KMS-11 (cell line): ENCODE measurements at regions not wholly inside any gene's neighbourhood (a gene's known extent, or its start where the extent isn't known, plus 50 kb on each side); places are given as distances from the start of the nearest gene placed in this dataset.

ENCODE experiments used
- H2AFZ ChIP-seq: fragments of 200-600 bp; sonication (generic); 2 replicates; pipeline ENCODE4 v1.6.1; 2016; ENCODE audit warnings: antibody characterized with exemption, mixed run types, low read depth
- H3K27ac ChIP-seq: fragments of 200-600 bp; sonication (generic); 2 replicates; pipeline ENCODE4 v1.6.1; 2016; ENCODE audit warnings: mild to moderate bottlenecking, mixed run types
- H3K27me3 ChIP-seq: fragments of 200-600 bp; sonication (generic); 2 replicates; pipeline ENCODE4 v1.6.1; 2017; ENCODE audit warnings: mild to moderate bottlenecking, low read depth, mixed run types, moderate library complexity; ENCODE audit not compliant: insufficient read depth
- H3K36me3 ChIP-seq: fragments of 200-600 bp; sonication (generic); 2 replicates; pipeline ENCODE4 v1.6.1; 2017; ENCODE audit warnings: mild to moderate bottlenecking, mixed run types; ENCODE audit not compliant: insufficient read depth
- H3K4me1 ChIP-seq: fragments of 200-600 bp; sonication (generic); 2 replicates; pipeline ENCODE4 v1.6.1; 2016; ENCODE audit warnings: mild to moderate bottlenecking, low read depth, mixed run types; ENCODE audit not compliant: poor library complexity, severe bottlenecking
- H3K4me2 ChIP-seq: fragments of 200-600 bp; sonication (generic); 2 replicates; pipeline ENCODE4 v1.7.0; 2016; ENCODE audit warnings: mild to moderate bottlenecking, mixed run types
- H3K4me3 ChIP-seq: fragments of 200-600 bp; sonication (generic); IDR thresholded peaks from 2 replicates; pipeline ENCODE4 v1.6.1; 2017; ENCODE audit warnings: low read depth, low read length, mixed read lengths; ENCODE audit not compliant: insufficient read depth
- H3K79me2 ChIP-seq: fragments of 200-600 bp; sonication (generic); 2 replicates; pipeline ENCODE4 v1.6.1; 2016; ENCODE audit warnings: low read depth, mixed run types; ENCODE audit not compliant: insufficient read depth
- H3K9ac ChIP-seq: fragments of 200-600 bp; sonication (generic); 2 replicates; pipeline ENCODE4 v1.6.1; 2016; ENCODE audit warnings: mild to moderate bottlenecking, mixed run types
- H4K20me1 ChIP-seq: fragments of 200-600 bp; sonication (generic); 2 replicates; pipeline ENCODE4 v1.6.1; 2016; ENCODE audit warnings: mild to moderate bottlenecking, mixed run types; ENCODE audit not compliant: insufficient read depth
- TF ChIP-seq, protein P1 (sequence below): fragments of 200-600 bp; sonication (generic); conservative IDR thresholded peaks from 2 replicates; pipeline ENCODE4 v1.6.1; 2017; ENCODE audit warnings: low read depth, mild to moderate bottlenecking, antibody characterized with exemption, low read length, moderate library complexity, mixed read lengths

DNA sequence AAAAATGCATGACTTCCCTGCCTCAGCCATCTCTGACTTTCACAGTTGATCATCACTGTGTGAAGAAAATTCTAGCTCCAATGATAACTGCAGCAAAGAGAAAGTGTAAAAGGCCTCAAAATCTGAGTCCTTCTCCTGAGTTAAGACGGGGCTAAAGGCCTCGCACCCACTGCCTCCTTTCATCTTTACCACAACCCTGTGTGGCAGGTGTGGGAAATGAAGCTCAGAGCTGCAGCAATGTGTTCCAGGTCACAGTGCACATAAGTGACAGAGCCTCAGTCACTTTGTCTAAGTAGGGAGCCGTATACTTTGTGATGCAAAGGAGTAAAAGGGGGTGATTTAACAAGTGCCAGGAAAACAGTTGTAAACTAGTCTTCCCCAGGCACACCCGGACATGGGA lies 144.7 kb upstream of the TMCC3 start:
- no peak overlapping the region for H3K9ac ChIP-seq
- TF ChIP-seq, protein P1, sequence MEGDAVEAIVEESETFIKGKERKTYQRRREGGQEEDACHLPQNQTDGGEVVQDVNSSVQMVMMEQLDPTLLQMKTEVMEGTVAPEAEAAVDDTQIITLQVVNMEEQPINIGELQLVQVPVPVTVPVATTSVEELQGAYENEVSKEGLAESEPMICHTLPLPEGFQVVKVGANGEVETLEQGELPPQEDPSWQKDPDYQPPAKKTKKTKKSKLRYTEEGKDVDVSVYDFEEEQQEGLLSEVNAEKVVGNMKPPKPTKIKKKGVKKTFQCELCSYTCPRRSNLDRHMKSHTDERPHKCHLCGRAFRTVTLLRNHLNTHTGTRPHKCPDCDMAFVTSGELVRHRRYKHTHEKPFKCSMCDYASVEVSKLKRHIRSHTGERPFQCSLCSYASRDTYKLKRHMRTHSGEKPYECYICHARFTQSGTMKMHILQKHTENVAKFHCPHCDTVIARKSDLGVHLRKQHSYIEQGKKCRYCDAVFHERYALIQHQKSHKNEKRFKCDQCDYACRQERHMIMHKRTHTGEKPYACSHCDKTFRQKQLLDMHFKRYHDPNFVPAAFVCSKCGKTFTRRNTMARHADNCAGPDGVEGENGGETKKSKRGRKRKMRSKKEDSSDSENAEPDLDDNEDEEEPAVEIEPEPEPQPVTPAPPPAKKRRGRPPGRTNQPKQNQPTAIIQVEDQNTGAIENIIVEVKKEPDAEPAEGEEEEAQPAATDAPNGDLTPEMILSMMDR = no peak
- no peak overlapping the region for H2AFZ ChIP-seq
- H3K4me1 ChIP-seq = no peaks in the 10 kb centered on the region
- H4K20me1 ChIP-seq = no peaks in the 10 kb centered on the region
- H3K4me3 ChIP-seq = no peak overlapping the region
- H3K27ac ChIP-seq = no peak overlapping the region
- H3K4me2 ChIP-seq = no peak overlapping the region
- no peaks in the 10 kb centered on the region for H3K79me2 ChIP-seq
- H3K36me3 ChIP-seq = no peaks in the 10 kb centered on the region
- H3K27me3 ChIP-seq = no peaks in the 10 kb centered on the region

DNA sequence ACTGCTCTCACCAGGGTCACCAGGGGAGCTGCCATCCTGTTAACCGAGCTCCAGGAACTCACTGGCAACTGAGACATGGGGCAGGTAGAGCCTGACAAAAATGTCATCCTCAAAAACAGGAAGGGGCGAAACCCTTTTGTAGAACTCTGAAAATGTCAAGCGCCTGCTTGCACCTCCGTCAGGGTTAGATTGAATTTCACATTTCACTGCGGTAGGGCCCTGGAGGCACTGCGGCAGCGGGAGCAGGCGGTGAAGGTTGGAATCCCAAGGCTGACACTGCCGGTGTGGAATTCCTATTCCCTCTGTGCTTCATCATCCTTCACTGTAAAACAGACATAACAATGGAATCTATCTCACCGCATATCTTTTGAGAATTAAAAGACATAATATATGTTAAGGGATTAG lies 142.8 kb upstream of the TMCC3 start:
- no peaks in the 10 kb centered on the region for H4K20me1 ChIP-seq
- H3K79me2 ChIP-seq = no peaks in the 10 kb centered on the region
- H3K4me2 ChIP-seq = no peak overlapping the region
- H3K27me3 ChIP-seq = no peaks in the 10 kb centered on the region
- no peak overlapping the region for H2AFZ ChIP-seq
- TF ChIP-seq, protein P1 = no peak
- H3K4me3 ChIP-seq = no peak overlapping the region
- H3K4me1 ChIP-seq = no peaks in the 10 kb centered on the region
- no peaks in the 10 kb centered on the region for H3K36me3 ChIP-seq
- H3K27ac ChIP-seq = no peak overlapping the region
- H3K9ac ChIP-seq = no peak overlapping the region

DNA sequence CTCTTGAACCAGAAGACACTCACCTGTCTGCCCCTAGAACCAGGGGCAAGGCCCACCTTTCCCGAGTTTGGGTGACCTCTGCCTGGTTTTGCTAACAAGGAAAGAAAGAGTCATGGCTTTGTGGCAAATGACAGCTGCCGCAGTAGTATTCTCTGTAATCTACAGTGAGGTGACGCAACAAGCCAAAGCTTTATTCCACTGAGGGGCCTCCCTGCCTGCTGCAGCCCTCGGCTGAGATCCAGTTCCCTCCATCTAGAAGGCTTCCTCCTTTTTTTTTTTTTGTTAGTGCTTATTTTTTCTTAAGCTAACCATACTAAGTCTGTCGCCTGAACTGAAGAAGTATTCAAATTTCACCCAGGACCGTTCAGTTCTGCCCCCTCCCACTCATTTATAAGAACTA lies 142.3 kb upstream of the TMCC3 start:
- no peak overlapping the region for H3K4me3 ChIP-seq
- no peak overlapping the region for H2AFZ ChIP-seq
- H3K4me1 ChIP-seq = no peaks in the 10 kb centered on the region
- H3K36me3 ChIP-seq = no peaks in the 10 kb centered on the region
- H3K27me3 ChIP-seq = no peaks in the 10 kb centered on the region
- no peak overlapping the region for H3K9ac ChIP-seq
- H4K20me1 ChIP-seq = no peaks in the 10 kb centered on the region
- H3K27ac ChIP-seq = no peak overlapping the region
- no peaks in the 10 kb centered on the region for H3K79me2 ChIP-seq
- TF ChIP-seq, protein P1 = no peak
- H3K4me2 ChIP-seq = no peak overlapping the region

DNA sequence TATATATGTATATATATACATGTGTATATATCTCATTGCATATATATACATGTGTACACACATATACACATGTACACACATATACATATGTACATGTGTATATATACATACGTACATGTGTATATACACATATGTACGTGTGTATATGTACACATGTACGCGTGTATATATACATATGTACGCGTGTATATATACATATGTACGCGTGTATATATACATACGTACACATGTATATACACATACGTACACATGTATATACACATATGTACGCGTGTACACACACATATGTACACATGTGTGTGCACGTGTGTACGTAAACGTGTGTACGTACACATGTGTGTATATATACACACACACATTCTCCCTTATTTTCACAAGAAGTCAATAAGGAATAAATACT lies 141.6 kb upstream of the TMCC3 start:
- Histone ChIP-seq H3K4me2 (no peak overlapping the region), H3K27ac (no peak overlapping the region), H3K27me3 (no peaks in the 10 kb centered on the region), H4K20me1 (no peaks in the 10 kb centered on the region), H3K79me2 (no peaks in the 10 kb centered on the region), H3K4me1 (no peaks in the 10 kb centered on the region), H3K4me3 (no peak overlapping the region), H3K36me3 (no peaks in the 10 kb centered on the region), H2AFZ (no peak overlapping the region), H3K9ac (no peak overlapping the region)
- TF ChIP-seq, protein P1 = no peak

DNA sequence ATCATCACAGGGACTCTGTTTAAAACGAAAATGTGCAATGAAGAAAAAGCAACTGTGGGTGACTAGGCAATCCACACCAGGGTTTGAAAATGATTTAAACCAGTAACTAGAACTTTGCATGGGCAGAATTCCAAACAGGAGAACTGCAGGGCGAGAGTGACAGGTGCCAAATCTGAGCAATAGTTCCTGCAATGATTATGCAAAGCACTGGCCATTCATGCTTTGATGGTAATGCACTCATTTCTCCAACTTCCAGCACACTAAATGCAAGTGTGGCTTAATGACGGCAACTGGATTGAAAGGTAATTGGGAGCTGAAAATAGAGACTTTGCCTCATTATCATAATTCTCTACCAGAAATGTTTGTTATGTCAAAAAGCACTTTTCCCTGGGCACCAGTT lies 140.5 kb upstream of the TMCC3 start:
- H3K4me1 ChIP-seq = no peaks in the 10 kb centered on the region
- H3K4me2 ChIP-seq = no peak overlapping the region
- H4K20me1 ChIP-seq = no peaks in the 10 kb centered on the region
- no peak overlapping the region for H3K27ac ChIP-seq
- no peak overlapping the region for H2AFZ ChIP-seq
- TF ChIP-seq, protein P1 = no peak
- no peak overlapping the region for H3K4me3 ChIP-seq
- no peak overlapping the region for H3K9ac ChIP-seq
- H3K79me2 ChIP-seq = no peaks in the 10 kb centered on the region
- no peaks in the 10 kb centered on the region for H3K27me3 ChIP-seq
- no peaks in the 10 kb centered on the region for H3K36me3 ChIP-seq
